Stimulated activated CD8-positive, alpha-beta memory T cell treated with anti-CD3 and anti-CD28 coated beads, Interleukin-15, amount 100 ng/mL, for 4 hours (primary cell): ENCODE measurements at regions not wholly inside any gene's neighbourhood (a gene's known extent, or its start where the extent isn't known, plus 50 kb on each side); places are given as distances from the start of the nearest gene placed in this dataset.

Source experiments
- DNase-seq, 2 donors: peaks; one replicate each; pipeline ENCODE4 v3.0.0-alpha.2; 2020; ENCODE audit warnings: low read depth in 2 of 2

DNA sequence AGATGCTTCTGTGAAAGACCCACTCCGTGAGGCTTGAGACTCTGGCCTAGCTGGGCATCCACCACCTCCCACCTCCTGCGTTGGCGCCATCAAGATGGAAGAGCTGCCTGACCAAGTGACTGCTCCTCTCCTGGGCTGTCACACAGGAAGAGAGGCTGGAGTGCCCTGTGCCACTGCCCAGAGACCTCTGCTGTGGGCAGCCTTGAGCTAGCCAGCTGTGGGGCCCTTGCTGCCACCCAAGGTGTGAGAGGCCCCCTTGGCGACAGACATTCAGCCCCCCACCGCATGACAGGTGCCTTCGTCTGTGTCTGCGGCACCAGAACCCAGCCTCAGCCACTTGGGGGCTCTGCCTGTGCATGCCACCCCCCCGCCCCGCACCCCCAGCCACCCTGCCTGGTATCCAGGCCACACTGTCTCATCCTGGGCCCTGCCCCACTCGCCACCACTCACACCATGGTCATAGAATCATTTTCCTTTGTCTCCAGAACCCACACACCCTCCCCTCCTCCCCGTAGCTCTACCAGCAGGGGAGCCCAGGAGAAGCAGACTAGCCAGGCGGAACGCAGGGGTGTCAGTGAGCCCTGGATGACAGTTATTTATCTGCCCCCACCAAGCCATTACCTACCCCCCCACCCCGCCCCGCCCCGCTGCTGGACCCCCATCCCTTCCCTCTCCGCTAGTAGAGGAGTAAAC lies 120.9 kb upstream of the LHX1 start:
- no peak for DNase-seq

DNA sequence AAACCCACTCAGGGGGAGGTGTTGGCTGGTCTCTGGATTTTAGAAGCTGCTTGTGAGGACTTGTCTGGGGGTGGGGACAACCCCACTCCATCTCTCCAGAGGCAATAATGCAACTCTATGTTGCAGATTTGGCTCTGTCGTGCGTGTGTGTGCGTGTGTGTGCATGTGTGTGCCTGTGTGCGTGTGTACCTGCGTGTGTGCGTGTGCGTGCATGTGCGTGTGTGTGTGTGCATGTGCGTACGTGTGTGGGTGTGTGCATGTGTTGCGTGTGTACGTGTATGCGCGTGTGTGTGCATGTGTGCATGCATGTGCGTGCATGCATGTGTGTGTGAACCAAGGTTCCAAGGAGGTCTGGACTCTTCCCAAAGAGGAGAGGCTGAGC lies 120.4 kb upstream of the LHX1 start:
- no peak for DNase-seq

DNA sequence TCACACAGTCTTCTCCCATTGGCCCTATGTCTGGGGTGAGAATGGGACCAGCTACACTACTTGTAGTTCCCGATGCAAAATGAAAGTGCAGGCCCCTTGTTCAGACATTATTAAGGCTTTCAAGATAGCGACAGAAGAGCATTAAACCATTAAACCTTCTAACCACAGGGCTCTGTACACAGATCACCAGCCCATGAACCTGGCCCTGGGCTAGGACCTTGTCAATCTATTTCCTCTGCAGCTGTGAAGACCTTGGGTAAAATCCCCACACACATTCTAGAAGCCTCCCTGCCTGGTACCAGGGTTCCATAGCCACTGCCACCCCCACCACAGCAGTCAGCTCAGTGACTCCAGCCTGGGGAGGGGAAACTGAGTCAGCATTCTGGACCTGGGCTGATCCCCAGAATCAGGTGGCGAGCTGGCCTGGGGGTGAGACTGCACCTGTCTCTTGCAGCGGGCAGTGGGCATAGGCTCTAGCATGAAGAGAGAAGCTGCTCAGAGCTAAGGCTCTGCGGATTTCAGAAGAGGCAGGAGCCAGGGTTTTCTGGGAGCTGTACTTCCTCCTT lies 119.7 kb upstream of the LHX1 start:
- no peak for DNase-seq

DNA sequence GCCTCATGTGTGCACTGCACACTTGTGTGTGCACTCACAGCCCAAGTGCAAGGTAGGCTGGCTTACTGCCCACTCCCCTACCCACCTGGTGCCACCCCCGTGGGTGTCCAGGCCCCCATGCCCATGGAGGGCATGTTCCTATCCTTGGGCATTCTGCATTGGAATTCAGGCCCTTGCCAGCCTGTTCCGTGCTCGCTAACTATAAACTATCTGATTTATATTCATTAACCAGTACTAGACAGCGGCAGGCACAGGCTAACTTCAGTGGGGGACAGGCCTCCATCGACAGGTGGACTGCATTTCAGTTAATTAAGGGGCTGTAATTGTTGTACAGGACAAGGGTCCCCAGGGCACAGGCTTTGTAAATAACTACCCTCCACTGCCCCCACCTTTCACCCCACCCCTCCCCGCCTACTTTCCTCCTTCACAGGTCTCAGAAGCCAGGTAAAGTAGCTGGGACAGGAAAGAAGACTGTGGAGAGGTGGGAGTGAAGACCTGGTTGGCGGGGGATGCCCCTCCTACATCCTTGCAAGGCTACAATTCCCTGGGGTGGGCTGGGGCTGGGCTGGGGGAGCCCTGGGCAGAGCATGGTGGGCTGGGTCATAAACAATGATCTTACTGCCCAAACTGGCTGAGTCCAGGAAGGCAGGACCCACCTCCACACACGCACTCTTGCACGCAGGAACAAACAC lies 119.0 kb upstream of the LHX1 start:
- DNase-seq = no peak

DNA sequence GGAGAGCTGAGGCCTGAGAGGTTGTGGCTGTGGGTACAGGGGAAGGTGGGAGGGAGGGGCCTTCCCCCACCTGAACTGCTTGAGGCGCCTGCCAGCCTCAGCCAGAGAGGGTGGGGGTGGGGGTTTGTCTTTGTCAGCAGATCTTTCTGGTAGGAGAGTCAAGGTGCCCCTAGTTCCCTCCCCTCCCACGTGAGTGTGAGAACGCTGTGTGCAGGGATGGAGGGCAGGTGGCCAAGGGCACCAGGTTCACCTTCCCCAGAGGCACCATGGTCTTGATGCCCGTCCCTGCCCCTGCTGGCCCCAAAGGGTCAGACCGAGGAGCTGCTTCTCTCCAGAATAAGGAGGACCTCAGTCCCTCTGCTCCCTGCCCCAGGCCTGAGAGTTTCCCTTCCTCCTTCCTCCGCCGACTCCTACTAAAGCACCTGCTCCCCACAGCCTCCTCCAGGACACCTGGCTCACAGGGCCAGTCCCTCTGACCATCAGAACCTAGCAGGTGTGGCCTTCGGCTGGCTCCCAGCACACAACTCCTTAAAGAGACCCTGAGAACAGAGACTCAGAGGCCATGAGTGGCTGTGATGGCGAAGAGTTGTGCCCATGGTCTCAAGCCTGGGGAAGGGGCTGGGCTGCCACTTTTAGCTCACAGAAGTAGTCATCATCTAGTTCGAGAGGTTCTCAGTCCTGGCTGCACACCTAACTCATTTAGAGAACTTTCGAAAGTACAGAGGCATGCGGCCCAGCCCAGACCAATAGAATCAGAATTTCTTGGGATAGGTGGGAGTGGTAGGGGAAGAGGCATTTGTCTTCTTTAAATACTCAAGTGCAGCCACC lies 113.2 kb upstream of the LHX1 start:
- DNase-seq = no peak

DNA sequence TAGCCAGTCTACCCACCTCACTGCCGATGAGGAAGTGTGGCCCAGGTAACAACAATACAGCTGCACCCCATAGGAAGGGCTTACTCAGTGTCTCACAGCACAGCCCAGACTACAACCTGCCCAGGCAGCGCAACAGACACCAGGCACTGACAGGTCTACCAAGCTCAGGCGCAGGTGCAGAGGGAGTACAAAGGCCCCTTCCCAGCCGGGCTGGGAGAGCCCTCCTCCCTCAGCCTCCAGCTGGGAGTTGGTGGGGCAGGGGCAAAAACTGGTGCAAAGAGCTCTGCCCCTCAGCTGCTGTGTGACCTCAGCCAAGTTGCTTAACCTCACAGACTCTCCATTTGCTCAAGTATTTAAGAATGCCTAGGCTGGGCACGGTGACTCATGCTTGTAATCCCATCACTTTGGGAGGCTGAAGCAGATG lies 112.6 kb upstream of the LHX1 start:
- no peak for DNase-seq

DNA sequence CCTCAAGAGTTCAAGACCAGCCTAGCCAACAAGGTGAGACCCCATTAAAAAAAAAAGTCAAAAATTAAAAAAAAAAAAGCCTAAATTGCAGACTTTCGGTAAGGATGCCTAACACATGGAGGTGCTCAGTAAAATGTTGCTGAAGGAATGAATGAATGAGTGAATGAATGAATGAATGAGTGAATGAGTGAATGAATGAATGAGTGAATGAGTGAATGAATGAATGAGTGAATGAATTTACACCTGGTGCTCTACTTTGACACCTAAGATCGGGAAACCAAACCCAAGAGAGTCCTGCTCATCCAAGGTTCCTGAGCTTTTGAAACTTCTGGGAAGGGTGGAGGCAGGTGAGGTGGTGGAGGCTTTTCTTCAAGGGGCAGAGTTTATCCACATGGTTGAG lies 112.2 kb upstream of the LHX1 start:
- DNase-seq = no peak

DNA sequence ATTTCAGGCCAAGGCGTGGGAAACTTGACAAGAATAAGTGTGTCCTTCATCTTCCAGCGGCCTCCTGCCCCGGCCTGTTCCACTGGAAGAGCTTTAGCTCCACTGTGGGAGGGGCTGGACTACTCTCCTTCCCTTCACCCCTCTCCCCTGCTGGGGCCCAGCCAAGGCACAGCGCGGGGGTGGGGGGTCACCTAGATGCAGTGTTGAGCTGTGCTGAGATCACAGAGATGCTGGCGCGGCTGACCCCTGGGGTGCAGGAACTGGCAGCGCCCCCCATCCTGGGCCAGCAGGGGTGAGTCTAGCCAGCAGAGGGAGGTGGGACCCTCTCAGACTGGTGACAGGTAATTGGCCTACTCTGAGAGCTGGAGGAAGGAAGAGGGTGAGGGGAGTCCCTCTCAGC lies 111.8 kb upstream of the LHX1 start:
- DNase-seq = no peak

DNA sequence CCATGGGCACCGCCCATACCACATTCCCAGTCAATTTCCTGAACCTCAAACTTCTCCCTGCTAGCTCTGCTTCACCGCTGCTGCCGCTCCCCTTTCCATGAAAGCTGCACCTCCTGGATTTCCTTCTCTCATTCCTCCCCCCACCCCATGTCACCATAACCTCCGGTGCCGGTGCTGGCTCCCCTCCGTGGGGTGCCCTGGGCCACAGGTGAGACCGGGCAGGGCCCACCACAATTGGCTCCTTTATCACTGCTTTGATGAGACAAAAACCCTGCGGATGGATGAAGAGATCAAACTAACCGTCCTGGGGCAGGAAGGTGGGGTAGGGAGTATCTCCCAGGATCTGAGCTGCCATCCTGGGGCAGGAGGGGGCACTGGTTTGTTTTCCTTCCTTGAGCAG lies 111.3 kb upstream of the LHX1 start:
- DNase-seq = no peak

DNA sequence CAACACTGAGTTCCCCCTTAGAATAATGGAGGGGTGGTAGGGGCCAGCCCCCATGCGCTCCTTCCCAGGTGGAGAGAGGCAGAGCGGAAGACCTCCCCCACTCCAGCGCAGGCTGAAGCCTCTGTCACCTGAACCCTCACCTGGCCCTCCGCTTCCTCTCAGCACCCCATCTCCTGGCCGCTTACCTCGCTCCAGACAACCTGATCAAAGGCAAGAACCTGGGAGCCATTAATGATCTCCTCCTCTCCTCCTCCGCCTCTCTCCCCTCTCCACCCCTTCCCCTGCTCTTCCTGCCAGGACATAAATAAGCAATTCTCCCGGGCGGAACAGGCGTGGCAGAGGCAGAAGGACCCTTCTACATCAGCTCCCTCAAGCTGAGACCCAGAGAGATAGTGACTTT lies 110.2 kb upstream of the LHX1 start:
- no peak for DNase-seq

DNA sequence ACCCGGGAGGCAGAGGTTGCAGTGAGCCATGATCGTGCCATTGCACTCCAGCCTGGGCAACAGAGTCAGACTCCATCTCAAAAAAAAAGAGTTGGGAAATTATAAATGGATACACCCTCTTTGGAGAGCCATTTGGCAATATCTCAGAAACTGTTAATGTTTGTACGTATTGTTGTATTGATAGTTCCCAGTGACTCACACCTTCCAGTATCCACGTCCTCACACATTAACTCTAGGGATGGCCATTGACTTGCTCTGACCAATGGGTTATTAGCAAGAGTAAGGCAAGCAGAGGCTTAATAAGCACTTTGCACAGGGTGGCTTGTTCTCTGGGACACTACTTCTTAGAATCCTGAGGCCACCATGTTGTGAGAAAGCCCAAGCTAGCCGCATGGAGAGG lies 107.6 kb upstream of the LHX1 start:
- no peak for DNase-seq

DNA sequence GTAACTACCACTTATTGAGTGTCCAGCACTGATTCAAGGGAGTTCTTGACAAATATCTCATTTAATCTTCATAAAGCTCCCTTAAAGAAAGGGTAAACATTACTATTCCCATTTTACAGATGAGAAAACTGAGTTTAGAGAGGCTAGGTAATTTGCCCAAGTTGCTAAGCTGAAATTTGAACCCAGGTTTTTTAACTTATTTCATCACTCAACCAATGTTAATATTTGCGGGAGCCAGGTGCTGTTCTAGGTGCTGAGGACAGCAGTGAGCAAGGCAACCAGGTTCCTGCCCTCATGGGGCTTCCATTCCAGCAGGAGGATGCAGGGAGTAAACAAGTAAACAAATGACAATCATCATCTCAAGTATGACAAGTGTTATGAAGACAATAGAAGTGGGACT lies 104.0 kb upstream of the LHX1 start:
- DNase-seq = no peak

DNA sequence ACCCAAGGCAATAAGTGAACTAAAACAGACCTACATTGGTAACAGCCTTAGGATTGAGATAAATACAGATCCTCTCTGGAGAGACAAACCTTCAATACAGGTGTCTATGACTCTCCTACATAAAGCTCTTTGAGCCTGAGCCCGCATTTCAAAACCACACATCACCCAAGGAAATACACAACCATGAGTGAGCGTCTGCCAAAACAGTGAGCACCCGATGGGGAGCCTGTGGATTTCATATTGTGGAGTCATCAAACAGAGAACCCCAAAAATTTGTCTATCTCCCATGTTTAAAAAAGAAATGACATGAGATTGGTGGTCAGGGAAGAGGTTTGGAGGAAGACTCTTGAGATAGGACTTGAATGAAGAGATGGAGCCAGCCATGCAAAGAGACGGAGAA lies 102.2 kb upstream of the LHX1 start:
- no peak for DNase-seq

DNA sequence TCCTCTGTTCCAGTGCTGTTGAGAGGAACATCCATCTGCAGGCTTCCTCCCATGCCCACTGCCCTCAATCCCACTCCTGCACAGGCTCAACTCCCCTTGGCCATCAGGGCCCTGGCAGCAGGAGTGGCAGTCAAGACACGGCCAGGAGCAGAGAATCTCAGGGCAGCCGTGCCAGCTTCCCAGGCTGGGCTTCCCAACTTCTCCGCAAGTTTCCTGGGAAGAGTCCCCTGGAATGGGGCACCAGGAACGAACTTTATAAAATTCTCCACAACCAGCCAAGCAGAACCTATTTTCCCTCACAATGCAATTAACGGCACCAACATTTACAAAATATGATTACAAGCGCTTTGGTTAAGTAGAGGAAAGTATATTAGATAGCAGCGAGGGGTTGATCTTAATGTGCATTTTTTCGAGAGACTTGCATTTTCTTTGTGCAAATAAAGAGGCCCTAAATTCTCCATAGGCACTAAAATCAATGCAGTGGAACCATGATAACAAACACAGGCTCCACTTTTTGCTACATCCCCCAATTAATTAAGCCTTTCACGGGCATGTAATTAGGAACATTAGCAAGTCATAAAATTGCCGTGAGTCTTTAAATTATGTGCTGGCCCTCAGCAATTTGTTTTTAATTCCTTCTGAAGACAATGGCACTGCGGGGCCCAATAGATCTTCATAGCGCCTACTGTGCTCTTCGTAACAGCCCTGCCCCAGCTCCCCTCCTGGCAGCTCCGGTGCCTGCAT lies 99.9 kb upstream of the LHX1 start:
- DNase-seq = no peak

DNA sequence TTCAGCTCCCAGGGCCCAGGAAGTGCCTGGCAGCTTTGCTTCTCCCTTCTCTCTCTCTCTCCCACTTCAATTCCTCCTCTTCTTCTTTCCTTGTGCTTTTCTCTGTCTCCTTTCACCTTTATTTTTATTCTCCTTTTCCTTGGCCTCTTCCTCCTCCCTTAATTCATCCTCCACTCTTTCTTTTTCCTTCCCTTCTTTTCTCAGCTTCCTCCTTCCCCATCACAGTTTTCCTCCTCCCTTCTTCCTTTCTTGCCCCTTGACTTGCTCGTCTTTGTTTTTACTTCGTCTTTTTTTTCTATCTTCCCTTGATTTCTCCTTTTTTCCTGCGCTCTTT lies 99.4 kb upstream of the LHX1 start:
- DNase-seq = no peak

DNA sequence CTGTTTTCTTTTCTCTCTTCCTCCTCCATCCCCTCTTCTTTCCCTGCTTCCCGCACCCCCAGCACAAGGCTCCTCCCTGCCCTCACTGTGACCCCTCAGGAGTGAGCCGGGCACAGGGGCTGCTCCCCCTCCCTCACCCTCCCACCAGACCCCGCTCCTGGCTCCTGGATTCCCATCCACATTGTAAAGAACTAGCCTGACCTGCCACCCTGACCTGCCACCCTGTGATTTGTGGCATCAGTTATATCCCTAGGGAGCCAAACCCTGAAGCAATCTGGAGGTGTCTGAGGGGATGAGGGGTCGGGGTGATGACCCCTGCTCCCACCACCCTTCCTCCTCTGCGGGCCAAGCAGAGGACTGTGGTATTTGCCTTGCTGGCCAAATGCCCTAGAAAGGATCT lies 98.0 kb upstream of the LHX1 start:
- DNase-seq = no peak

DNA sequence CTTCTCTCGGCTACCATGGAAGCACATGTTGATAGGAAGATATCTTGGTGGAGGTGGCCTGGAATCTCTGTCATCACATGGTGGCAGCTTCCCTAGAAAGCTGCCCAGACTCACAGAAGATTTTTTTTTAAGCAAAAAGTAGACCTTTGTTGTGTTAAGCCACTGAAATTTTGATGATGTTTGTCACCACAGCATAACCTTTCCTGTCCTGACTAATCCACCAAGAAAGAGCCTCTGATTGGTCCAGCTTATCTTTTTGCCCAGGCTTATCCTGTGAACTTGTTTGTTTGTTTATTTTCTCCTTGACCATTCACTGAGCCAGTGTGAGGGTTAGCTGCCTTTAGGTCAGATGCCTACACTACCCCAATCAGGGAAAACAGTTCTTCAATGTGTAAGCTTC lies 96.5 kb upstream of the LHX1 start:
- DNase-seq = no peak

DNA sequence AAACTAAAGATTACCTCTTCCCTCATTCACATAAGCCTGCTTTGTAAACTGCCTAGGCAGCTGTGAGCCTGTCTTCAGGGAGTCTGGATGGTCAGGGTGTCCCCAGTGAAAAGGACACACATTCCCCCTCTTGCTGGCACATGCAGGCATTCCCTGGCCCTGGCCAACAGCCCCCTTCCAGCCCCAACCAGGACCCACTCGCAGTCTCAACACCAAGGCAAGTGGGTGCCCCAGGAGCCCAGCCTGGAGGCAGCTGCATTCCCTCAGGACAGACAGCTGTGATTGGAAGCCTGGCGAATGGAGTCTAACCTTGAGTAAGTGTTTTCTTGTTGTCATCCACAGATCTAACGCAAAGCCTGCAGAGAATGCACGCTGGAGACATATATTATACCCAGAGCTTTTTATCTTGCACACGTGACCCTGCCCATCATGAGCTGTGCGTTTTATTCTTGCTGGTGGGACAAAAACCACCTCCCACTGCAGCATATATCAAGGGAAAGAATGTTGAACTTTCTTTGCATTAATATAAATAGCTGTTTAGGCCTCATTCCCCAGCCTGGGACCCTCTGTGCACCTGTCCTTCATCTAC lies 95.0 kb upstream of the LHX1 start:
- no peak for DNase-seq

DNA sequence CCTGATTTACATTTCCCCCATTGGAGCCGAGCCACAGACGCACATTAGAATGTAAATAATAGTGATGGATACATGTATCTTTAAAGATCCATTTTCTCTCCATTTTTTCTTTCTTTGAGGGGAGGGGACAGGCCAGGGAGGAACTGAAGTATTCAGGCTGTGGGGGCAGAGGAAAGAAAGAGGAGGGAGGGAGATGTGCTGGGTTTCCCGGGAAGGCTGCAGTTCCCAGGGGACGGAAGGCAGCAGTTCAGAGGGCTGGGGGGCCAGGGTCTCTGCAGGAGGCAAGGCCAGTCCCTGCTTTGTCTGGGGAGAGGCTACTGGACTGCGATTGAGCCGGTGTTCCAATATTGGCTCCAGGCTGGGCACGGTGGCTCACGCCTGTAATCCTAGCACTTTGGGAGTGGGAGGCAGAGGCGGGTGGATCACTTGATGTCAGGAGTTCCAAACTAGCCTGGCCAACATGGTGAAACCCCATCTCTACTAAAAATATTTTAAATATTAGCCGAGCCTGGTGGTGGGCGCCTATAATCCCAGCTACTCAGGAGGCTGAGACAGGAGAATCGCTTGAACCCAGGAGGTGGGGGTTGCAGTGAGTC lies 94.2 kb upstream of the LHX1 start:
- no peak for DNase-seq

DNA sequence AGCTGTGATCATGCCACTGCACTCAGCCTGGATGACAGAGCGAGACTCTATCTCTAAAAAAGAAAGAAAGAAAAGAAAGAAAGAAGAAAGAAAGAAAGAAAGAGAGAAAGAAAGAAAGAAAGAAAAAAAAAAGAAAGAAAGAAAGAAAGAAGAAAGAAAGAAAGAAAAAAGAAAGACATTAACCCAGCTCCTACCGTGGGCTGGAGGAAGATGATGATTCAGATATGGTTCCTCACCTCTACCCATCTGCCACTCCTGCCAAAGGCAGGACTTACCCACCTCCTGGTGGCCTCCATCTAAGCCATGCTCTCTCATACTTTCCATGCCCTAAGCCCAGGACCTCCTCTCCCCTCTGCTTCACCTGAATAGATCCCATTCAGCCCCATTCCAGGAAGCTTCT lies 93.3 kb upstream of the LHX1 start:
- no peak for DNase-seq

DNA sequence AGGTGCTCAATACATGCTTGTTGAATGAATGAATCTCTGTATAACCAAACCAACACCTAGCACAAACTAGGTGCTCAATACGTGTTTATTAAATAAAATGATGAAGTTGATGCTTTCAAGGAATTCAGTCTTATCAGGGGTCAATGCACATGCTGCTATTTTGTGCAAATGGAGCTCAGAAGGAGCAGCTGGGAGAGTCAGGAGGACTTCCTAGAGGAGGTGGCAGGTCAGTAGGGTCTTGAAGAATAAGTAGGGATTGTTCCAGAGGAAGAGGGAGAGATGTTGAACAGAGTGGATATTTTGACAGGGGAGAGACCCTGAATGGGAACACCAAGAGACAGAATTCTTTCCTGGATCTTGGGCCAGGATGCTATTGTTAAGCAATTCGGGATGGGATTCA lies 92.7 kb upstream of the LHX1 start:
- no peak for DNase-seq
